ENCODE measurements at regions not wholly inside any gene's neighbourhood (a gene's known extent, or its start where the extent isn't known, plus 50 kb on each side); places are given as distances from the start of the nearest gene placed in this dataset.

DNA sequence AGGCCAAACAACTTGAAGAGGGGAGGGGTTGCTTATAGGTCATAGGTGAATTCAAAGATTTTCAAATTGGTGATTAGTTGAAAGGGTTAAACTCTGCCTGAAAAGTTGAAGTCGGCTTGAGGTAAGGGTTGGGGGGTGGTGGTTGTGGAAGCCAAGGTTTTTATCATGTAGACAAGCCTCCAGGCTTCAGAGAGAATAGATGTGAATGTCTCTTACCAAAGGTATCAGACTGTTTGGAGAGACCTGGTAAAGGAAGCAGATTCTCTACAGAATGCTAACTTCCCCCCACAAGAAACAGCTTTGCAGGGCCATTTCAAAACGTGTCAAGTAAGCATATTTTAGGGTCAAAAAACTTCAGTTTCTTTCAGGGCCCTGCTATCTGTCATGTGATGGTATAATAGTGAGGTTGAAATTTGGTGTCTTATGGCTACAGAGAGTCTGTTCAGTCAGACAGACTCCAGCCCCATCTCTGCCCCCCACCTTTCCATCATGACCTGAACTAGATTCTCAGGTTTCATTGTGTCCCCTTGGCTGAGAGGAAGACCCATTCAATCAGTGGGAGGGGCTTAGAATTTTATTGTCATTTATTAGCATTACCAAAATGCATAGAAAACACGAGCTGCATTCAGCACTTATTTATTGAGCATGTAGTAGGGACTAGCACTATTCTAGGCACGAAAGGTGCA, 136.5 kb downstream of the MAP3K7 start:
- TF ChIP-seq, protein P1, sequence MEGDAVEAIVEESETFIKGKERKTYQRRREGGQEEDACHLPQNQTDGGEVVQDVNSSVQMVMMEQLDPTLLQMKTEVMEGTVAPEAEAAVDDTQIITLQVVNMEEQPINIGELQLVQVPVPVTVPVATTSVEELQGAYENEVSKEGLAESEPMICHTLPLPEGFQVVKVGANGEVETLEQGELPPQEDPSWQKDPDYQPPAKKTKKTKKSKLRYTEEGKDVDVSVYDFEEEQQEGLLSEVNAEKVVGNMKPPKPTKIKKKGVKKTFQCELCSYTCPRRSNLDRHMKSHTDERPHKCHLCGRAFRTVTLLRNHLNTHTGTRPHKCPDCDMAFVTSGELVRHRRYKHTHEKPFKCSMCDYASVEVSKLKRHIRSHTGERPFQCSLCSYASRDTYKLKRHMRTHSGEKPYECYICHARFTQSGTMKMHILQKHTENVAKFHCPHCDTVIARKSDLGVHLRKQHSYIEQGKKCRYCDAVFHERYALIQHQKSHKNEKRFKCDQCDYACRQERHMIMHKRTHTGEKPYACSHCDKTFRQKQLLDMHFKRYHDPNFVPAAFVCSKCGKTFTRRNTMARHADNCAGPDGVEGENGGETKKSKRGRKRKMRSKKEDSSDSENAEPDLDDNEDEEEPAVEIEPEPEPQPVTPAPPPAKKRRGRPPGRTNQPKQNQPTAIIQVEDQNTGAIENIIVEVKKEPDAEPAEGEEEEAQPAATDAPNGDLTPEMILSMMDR (conservative IDR thresholded peaks at IDR 0.05 in 1 of 2, IDR thresholded peaks at IDR 0.05 in 1 of 2; ENCODE audit: extremely low read depth in 1 of 2, insufficient read depth in 1 of 2, low read depth in 1 of 2, low read length in 2 of 2): no peak
- no peak for TF ChIP-seq EZH2 (IDR thresholded peaks at IDR 0.05; ENCODE audit: borderline replicate concordance, low read length)

All from mammary epithelial cell (primary cell).